ENCODE measurements at regions not wholly inside any gene's neighbourhood (a gene's known extent, or its start where the extent isn't known, plus 50 kb on each side); places are given as distances from the start of the nearest gene placed in this dataset.

GRCh38 chr19:31102674-31103073, 246.6 kb downstream of the TSHZ3 start:
- H2AFZ ChIP-seq (ENCODE audit: low read length): no peak overlapping the region
- no peaks in the 10 kb centered on the region for H3K36me3 ChIP-seq (ENCODE audit: insufficient read depth, low read length)
- no peak for DNase-seq
- no peaks in the 10 kb centered on the region for H3K9me3 ChIP-seq (ENCODE audit: low read length)
- no peak overlapping the region for H3K9ac ChIP-seq (ENCODE audit: low read length)
- H4K20me1 ChIP-seq (ENCODE audit: insufficient read depth, low read depth, low read length): no peaks in the 10 kb centered on the region
- no peak overlapping the region for H3K4me3 ChIP-seq (ENCODE audit: low read length)
- H3K4me2 ChIP-seq (ENCODE audit: low read depth, low read length, poor library complexity, severe bottlenecking): no peak overlapping the region
- no peaks in the 10 kb centered on the region for H3K9me2 ChIP-seq (replicated peaks; ENCODE audit: insufficient read depth, low read length)
- no peaks in the 10 kb centered on the region for H3K4me1 ChIP-seq (ENCODE audit: low read length)
- H3K27me3 ChIP-seq (ENCODE audit: low read length): no peaks in the 10 kb centered on the region
- no peak overlapping the region for H3K27ac ChIP-seq (ENCODE audit: low read length)
- H3K79me2 ChIP-seq (ENCODE audit: low read length): no peaks in the 10 kb centered on the region

GRCh38 chr19:31100981-31101380, 248.3 kb downstream of the TSHZ3 start:
- H3K4me1 ChIP-seq (ENCODE audit: low read length): no peaks in the 10 kb centered on the region
- H3K9ac ChIP-seq (ENCODE audit: low read length): no peak overlapping the region
- H3K27ac ChIP-seq (ENCODE audit: low read length): no peak overlapping the region
- no peaks in the 10 kb centered on the region for H3K36me3 ChIP-seq (ENCODE audit: insufficient read depth, low read length)
- no peak overlapping the region for H2AFZ ChIP-seq (ENCODE audit: low read length)
- H4K20me1 ChIP-seq (ENCODE audit: insufficient read depth, low read depth, low read length): no peaks in the 10 kb centered on the region
- H3K27me3 ChIP-seq (ENCODE audit: low read length): no peaks in the 10 kb centered on the region
- H3K9me2 ChIP-seq (replicated peaks; ENCODE audit: insufficient read depth, low read length): no peaks in the 10 kb centered on the region
- no peaks in the 10 kb centered on the region for H3K79me2 ChIP-seq (ENCODE audit: low read length)
- H3K4me2 ChIP-seq (ENCODE audit: low read depth, low read length, poor library complexity, severe bottlenecking): no peak overlapping the region
- H3K9me3 ChIP-seq (ENCODE audit: low read length): no peaks in the 10 kb centered on the region
- no peak overlapping the region for H3K4me3 ChIP-seq (ENCODE audit: low read length)
- DNase-seq: no peak

DNA sequence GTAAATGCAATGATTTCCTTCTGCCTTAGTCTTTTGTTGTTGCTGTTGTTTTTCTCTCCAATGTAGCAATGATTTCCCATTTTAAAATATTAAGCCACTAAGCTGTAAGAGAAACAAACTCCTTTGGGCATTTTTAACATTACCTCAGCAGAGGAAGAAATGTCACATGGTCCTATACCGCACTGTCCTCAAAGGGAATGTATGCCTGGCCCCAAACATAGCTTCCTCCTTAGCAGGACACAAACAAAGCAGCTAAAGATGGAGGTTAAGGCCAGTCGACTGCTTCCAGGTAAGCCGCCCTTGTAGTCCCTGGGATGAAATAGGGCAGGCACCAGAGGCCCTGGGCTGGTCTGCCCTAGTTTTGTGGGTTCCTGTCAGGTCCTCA, 249.0 kb downstream of the TSHZ3 start:
- Histone ChIP-seq H3K27ac (ENCODE audit: low read length) (no peak overlapping the region), H3K27me3 (ENCODE audit: low read length) (no peaks in the 10 kb centered on the region)

DNA sequence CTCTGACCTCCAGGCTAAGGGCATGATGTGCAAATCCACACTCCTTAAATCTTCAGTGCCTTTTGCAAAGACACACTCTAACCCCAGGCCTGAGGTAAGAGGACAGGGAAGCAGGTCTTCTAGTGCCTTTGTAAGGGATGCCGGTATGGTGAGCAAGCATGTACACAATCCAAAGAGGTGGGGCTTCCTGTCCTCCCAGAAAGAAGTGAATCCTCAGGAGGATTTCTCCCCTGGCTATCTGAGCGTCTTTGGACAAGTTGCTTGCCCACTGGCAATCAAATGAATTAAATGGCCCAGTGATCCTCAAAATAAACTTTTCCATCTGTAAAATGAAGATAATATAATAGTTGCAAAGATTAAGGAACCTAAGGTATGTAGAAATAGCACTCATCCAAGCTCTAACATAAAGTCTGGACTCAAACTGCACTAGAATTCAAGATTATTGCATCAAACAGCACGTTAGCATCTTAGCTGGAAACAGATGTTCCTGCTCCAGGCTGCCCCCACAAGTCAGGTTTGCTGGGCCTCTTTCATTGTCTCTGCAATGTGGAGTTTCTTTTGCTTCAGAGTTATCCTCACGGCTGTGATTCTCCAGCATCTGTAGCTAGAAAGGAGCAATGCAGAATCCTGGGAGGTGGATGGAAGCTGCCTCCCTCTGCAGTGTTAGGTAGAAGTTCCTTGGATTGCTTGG, 249.6 kb downstream of the TSHZ3 start:
- H3K9me3 ChIP-seq (ENCODE audit: low read length): no peaks in the 10 kb centered on the region
- H4K20me1 ChIP-seq (ENCODE audit: insufficient read depth, low read depth, low read length): no peaks in the 10 kb centered on the region
- DNase-seq: no peak
- H3K9ac ChIP-seq (ENCODE audit: low read length): no peak overlapping the region
- no peak overlapping the region for H3K4me3 ChIP-seq (ENCODE audit: low read length)
- H3K4me2 ChIP-seq (ENCODE audit: low read depth, low read length, poor library complexity, severe bottlenecking): no peak overlapping the region
- no peak overlapping the region for H3K27ac ChIP-seq (ENCODE audit: low read length)
- H2AFZ ChIP-seq (ENCODE audit: low read length): no peak overlapping the region
- no peaks in the 10 kb centered on the region for H3K79me2 ChIP-seq (ENCODE audit: low read length)
- no peaks in the 10 kb centered on the region for H3K4me1 ChIP-seq (ENCODE audit: low read length)
- no peaks in the 10 kb centered on the region for H3K27me3 ChIP-seq (ENCODE audit: low read length)
- no peaks in the 10 kb centered on the region for H3K9me2 ChIP-seq (replicated peaks; ENCODE audit: insufficient read depth, low read length)
- no peaks in the 10 kb centered on the region for H3K36me3 ChIP-seq (ENCODE audit: insufficient read depth, low read length)

More for the DNA sequence above, 249.0 kb downstream of the TSHZ3 start:
- H3K9me3 ChIP-seq (ENCODE audit: low read length): no peaks in the 10 kb centered on the region
- H3K9me2 ChIP-seq (replicated peaks; ENCODE audit: insufficient read depth, low read length): no peaks in the 10 kb centered on the region
- no peak overlapping the region for H2AFZ ChIP-seq (ENCODE audit: low read length)
- no peak overlapping the region for H3K4me2 ChIP-seq (ENCODE audit: low read depth, low read length, poor library complexity, severe bottlenecking)
- H4K20me1 ChIP-seq (ENCODE audit: insufficient read depth, low read depth, low read length): no peaks in the 10 kb centered on the region
- no peak overlapping the region for H3K4me3 ChIP-seq (ENCODE audit: low read length)
- no peak overlapping the region for H3K9ac ChIP-seq (ENCODE audit: low read length)
- H3K4me1 ChIP-seq (ENCODE audit: low read length): no peaks in the 10 kb centered on the region
- DNase-seq: no peak
- H3K36me3 ChIP-seq (ENCODE audit: insufficient read depth, low read length): no peaks in the 10 kb centered on the region
- no peaks in the 10 kb centered on the region for H3K79me2 ChIP-seq (ENCODE audit: low read length)

GRCh38 chr19:31098836-31099235, 250.4 kb downstream of the TSHZ3 start:
- Histone ChIP-seq H3K4me3 (ENCODE audit: low read length) (no peak overlapping the region), H4K20me1 (ENCODE audit: insufficient read depth, low read depth, low read length) (no peaks in the 10 kb centered on the region), H3K9me2 (replicated peaks; ENCODE audit: insufficient read depth, low read length) (no peaks in the 10 kb centered on the region), H3K36me3 (ENCODE audit: insufficient read depth, low read length) (no peaks in the 10 kb centered on the region), H3K4me1 (ENCODE audit: low read length) (no peaks in the 10 kb centered on the region), H3K27me3 (ENCODE audit: low read length) (no peaks in the 10 kb centered on the region), H3K9ac (ENCODE audit: low read length) (no peak overlapping the region), H2AFZ (ENCODE audit: low read length) (no peak overlapping the region), H3K27ac (ENCODE audit: low read length) (no peak overlapping the region), H3K4me2 (ENCODE audit: low read depth, low read length, poor library complexity, severe bottlenecking) (no peak overlapping the region), H3K9me3 (ENCODE audit: low read length) (no peaks in the 10 kb centered on the region), H3K79me2 (ENCODE audit: low read length) (no peaks in the 10 kb centered on the region)
- DNase-seq: no peak

GRCh38 chr19:31096935-31097545, 252.2 kb downstream of the TSHZ3 start:
- no peaks in the 10 kb centered on the region for H3K27me3 ChIP-seq (ENCODE audit: low read length)
- H3K4me2 ChIP-seq (ENCODE audit: low read depth, low read length, poor library complexity, severe bottlenecking): no peak overlapping the region
- H3K4me3 ChIP-seq (ENCODE audit: low read length): no peak overlapping the region
- H2AFZ ChIP-seq (ENCODE audit: low read length): no peak overlapping the region
- H3K36me3 ChIP-seq (ENCODE audit: insufficient read depth, low read length): no peaks in the 10 kb centered on the region
- H3K9ac ChIP-seq (ENCODE audit: low read length): no peak overlapping the region
- no peaks in the 10 kb centered on the region for H4K20me1 ChIP-seq (ENCODE audit: insufficient read depth, low read depth, low read length)
- H3K27ac ChIP-seq (ENCODE audit: low read length): no peak overlapping the region
- H3K9me2 ChIP-seq (replicated peaks; ENCODE audit: insufficient read depth, low read length): no peaks in the 10 kb centered on the region
- no peak for DNase-seq
- no peaks in the 10 kb centered on the region for H3K9me3 ChIP-seq (ENCODE audit: low read length)
- no peaks in the 10 kb centered on the region for H3K79me2 ChIP-seq (ENCODE audit: low read length)
- H3K4me1 ChIP-seq (ENCODE audit: low read length): no peaks in the 10 kb centered on the region

- no peaks in the 10 kb centered on the region for H3K27me3 ChIP-seq (ENCODE audit: low read length)
- H3K4me3 ChIP-seq (ENCODE audit: low read length): no peak overlapping the region
- H2AFZ ChIP-seq (ENCODE audit: low read length): no peak overlapping the region
These were observed 253.0 kb downstream of the TSHZ3 start for GRCh38 chr19:31096062-31096830.

DNA sequence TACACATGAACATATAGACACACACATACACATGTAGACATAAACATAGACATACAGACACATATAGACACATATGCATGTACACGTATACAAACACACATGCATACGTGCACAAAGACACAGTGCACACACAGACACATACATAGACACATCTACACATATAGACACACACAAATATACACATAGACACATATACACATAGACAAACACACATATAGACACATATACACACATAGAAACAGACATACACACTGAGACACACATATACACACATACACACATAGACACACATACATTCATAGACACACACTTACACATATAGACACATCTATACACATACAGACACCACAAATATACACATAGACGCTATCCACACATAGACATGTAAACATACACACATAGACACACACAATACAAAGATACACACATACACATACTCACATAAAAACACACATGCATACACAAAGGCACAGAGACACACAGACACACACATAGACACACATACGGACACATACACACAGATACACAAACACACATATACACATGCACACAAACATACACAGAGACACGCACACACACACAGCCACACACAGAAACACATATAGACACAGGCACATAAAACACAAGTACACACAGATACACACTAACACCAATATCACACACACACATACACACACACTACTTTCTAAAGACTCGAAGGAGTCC, 254.0 kb downstream of the TSHZ3 start:
- H3K27me3 ChIP-seq (ENCODE audit: low read length): no peaks in the 10 kb centered on the region
- H3K27ac ChIP-seq (ENCODE audit: low read length): no peak overlapping the region
- no peak overlapping the region for H3K4me2 ChIP-seq (ENCODE audit: low read depth, low read length, poor library complexity, severe bottlenecking)
- H3K79me2 ChIP-seq (ENCODE audit: low read length): no peaks in the 10 kb centered on the region
- H3K9me2 ChIP-seq (replicated peaks; ENCODE audit: insufficient read depth, low read length): no peaks in the 10 kb centered on the region
- no peaks in the 10 kb centered on the region for H3K9me3 ChIP-seq (ENCODE audit: low read length)
- H3K9ac ChIP-seq (ENCODE audit: low read length): no peak overlapping the region
- H3K4me1 ChIP-seq (ENCODE audit: low read length): no peaks in the 10 kb centered on the region
- H4K20me1 ChIP-seq (ENCODE audit: insufficient read depth, low read depth, low read length): no peaks in the 10 kb centered on the region
- H3K36me3 ChIP-seq (ENCODE audit: insufficient read depth, low read length): no peaks in the 10 kb centered on the region
- no peak overlapping the region for H3K4me3 ChIP-seq (ENCODE audit: low read length)
- DNase-seq: no peak
- H2AFZ ChIP-seq (ENCODE audit: low read length): no peak overlapping the region

More at GRCh38 chr19:31096062-31096830, 253.0 kb downstream of the TSHZ3 start:
- Histone ChIP-seq H3K9me2 (replicated peaks; ENCODE audit: insufficient read depth, low read length) (no peaks in the 10 kb centered on the region), H3K9ac (ENCODE audit: low read length) (no peak overlapping the region), H4K20me1 (ENCODE audit: insufficient read depth, low read depth, low read length) (no peaks in the 10 kb centered on the region), H3K9me3 (ENCODE audit: low read length) (no peaks in the 10 kb centered on the region), H3K4me2 (ENCODE audit: low read depth, low read length, poor library complexity, severe bottlenecking) (no peak overlapping the region), H3K27ac (ENCODE audit: low read length) (no peak overlapping the region), H3K4me1 (ENCODE audit: low read length) (no peaks in the 10 kb centered on the region), H3K36me3 (ENCODE audit: insufficient read depth, low read length) (no peaks in the 10 kb centered on the region), H3K79me2 (ENCODE audit: low read length) (no peaks in the 10 kb centered on the region)
- DNase-seq: no peak

All from Karpas-422 (cell line).